ENCODE measurements at regions not wholly inside any gene's neighbourhood (a gene's known extent, or its start where the extent isn't known, plus 50 kb on each side); places are given as distances from the start of the nearest gene placed in this dataset.

DNA sequence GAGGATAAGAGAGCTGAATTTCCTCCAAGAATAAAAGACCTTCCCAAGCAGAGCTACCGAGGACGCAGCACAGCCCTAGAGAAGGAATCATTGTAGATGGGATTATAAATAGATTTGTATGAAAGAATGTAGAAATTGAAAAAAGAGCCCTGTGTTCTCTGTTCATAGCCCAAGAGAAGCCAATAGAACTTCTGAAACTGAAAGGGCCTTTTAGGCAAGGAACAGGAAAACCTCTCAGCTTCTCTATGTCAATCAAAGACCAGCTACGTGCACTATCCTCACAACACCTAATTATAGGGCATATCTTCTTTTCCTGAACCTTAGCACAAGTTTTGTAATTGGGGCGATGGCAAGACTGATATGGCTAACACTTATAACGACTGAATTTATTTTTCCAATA lies 192.4 kb upstream of the RNPC3 start:
- no peaks in the 10 kb centered on the region for H3K36me3 ChIP-seq (replicated peaks)
- DNase-seq = no peak
- H3K27me3 ChIP-seq (replicated peaks) = no peaks in the 10 kb centered on the region
- H3K4me3 ChIP-seq (ENCODE audit: low read depth, low read length) = no peak overlapping the region
- H3K27ac ChIP-seq = no peak overlapping the region
- TF ChIP-seq, protein P1, sequence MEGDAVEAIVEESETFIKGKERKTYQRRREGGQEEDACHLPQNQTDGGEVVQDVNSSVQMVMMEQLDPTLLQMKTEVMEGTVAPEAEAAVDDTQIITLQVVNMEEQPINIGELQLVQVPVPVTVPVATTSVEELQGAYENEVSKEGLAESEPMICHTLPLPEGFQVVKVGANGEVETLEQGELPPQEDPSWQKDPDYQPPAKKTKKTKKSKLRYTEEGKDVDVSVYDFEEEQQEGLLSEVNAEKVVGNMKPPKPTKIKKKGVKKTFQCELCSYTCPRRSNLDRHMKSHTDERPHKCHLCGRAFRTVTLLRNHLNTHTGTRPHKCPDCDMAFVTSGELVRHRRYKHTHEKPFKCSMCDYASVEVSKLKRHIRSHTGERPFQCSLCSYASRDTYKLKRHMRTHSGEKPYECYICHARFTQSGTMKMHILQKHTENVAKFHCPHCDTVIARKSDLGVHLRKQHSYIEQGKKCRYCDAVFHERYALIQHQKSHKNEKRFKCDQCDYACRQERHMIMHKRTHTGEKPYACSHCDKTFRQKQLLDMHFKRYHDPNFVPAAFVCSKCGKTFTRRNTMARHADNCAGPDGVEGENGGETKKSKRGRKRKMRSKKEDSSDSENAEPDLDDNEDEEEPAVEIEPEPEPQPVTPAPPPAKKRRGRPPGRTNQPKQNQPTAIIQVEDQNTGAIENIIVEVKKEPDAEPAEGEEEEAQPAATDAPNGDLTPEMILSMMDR (IDR thresholded peaks at IDR 0.05; ENCODE audit: low read depth, low read length, missing control alignments) = no peak
- in situ Hi-C loops (cut with HindIII; ENCODE audit: low pct_ligation_motif_present, low sequenced_read_pairs) = no loop called here

DNA sequence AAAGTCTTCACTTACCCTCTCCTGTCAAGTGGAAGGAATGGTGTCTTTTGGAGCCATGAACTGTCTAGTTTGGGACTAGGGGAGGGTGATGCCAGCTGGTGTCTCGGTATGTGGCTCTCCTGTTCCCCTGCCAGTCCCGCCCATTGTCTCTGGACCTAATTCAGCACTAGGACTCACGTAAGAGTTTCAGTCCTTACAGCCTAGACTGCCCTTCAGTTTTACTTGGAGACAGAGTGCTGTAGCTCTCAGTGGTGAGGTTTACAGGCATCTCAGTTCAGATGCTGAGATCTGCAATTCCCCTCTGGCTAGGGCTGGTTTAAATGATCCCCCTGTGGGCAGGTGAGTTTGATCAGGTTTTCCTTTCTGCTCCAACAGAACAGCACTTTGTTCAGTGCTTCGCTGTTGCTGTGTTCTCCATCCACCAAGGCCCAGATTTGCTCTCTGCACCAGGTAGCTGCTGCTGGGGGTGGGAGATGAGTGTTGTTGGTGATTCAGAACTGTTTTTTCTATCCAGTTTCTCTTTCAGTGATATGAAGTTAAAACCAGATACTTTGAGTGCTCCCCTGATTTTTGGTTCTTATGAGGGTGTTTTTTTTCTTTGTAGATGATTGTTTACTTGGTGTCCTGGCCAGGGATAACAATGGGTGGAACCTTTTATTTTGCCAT lies 198.3 kb upstream of the RNPC3 start:
- no peaks in the 10 kb centered on the region for H3K27me3 ChIP-seq (replicated peaks)
- no peak overlapping the region for H3K4me3 ChIP-seq (ENCODE audit: low read depth, low read length)
- in situ Hi-C loops (cut with HindIII; ENCODE audit: low pct_ligation_motif_present, low sequenced_read_pairs) = no loop called here
- DNase-seq = no peak
- TF ChIP-seq, protein P1 (IDR thresholded peaks at IDR 0.05; ENCODE audit: low read depth, low read length, missing control alignments) = no peak
- no peak overlapping the region for H3K27ac ChIP-seq
- H3K36me3 ChIP-seq (replicated peaks) = no peaks in the 10 kb centered on the region

DNA sequence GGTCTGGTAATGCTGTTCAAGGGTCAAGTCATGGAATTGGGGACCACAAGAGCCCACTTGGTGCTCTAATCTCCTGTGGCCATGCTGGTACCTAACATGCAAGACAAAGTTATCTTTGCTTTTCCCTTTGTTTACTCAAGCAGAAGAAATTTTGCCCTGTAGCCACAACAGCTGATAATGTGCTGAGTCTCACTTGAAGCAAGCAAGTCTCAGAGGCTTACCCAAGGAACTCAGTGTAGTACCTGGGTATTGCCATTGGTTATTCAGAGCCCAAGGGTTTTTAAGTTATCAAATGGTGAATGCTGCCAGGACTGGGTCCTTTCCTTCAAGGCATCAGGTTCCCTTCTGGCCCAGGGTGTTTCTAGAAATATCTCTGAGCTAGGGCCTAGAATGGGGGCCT lies 198.9 kb upstream of the RNPC3 start:
- no peak for DNase-seq
- no peaks in the 10 kb centered on the region for H3K27me3 ChIP-seq (replicated peaks)
- TF ChIP-seq, protein P1 (IDR thresholded peaks at IDR 0.05; ENCODE audit: low read depth, low read length, missing control alignments) = no peak
- in situ Hi-C loops (cut with HindIII; ENCODE audit: low pct_ligation_motif_present, low sequenced_read_pairs) = no loop called here
- no peak overlapping the region for H3K27ac ChIP-seq
- H3K4me3 ChIP-seq (ENCODE audit: low read depth, low read length) = no peak overlapping the region
- no peaks in the 10 kb centered on the region for H3K36me3 ChIP-seq (replicated peaks)

DNA sequence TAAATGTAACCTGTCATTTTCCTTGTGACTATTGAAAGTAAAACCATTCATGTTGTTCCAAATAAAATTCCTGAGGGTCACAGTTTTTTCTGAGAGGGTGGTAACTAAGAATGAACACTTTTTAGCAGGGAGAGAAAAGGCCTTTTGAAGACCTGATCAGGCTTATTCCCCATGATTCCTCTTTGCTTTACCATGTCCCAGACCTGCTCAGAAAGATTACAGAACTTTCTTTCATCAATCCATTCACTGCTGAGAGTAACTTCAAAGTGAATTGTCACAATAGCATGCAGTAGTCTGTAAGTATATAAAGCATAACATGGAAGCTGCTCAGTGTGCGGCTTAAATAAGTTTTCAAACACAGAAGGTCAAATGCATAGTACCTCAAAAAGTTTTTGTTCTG lies 201.5 kb upstream of the COL11A1 start:
- no peak for DNase-seq
- no peaks in the 10 kb centered on the region for H3K36me3 ChIP-seq (replicated peaks)
- H3K4me3 ChIP-seq (ENCODE audit: low read depth, low read length) = no peak overlapping the region
- H3K27me3 ChIP-seq (replicated peaks) = no peaks in the 10 kb centered on the region
- TF ChIP-seq, protein P1 (IDR thresholded peaks at IDR 0.05; ENCODE audit: low read depth, low read length, missing control alignments) = no peak
- H3K27ac ChIP-seq = no peak overlapping the region
- in situ Hi-C loops (cut with HindIII; ENCODE audit: low pct_ligation_motif_present, low sequenced_read_pairs) = no loop called here

DNA sequence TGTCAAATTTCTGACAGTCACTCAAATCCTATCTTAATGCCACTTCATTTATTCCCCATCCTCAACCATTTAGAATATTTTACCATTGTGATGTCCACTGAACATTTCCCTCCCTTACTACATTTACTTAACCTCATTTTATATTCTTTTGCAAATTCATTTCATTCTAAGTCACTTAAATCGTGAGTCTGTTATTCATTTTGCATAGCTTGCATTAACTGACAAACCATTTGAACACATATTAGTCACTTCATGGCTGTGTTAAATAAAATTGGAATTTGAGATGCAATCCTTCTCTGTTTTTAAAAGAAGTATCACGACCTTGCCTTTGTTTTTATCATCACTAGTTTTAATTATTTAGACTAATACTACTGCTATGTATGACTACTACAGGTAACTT lies 199.4 kb upstream of the COL11A1 start:
- TF ChIP-seq, protein P1 (IDR thresholded peaks at IDR 0.05; ENCODE audit: low read depth, low read length, missing control alignments) = no peak
- Histone ChIP-seq H3K27ac (no peak overlapping the region), H3K36me3 (replicated peaks) (no peaks in the 10 kb centered on the region), H3K4me3 (ENCODE audit: low read depth, low read length) (no peak overlapping the region), H3K27me3 (replicated peaks) (no peaks in the 10 kb centered on the region)
- in situ Hi-C loops (cut with HindIII; ENCODE audit: low pct_ligation_motif_present, low sequenced_read_pairs) = no loop called here
- no peak for DNase-seq
